Aorta (tissue), 5 donors: ENCODE measurements at regions not wholly inside any gene's neighbourhood (a gene's known extent, or its start where the extent isn't known, plus 50 kb on each side); places are given as distances from the start of the nearest gene placed in this dataset.

Experiments
- ATAC-seq: fragments of 200-7000 bp; cut with Tn5 transposase; one replicate; pipeline ENCODE4 v1.9.1; 2022; ENCODE audit warnings: moderate library complexity; ENCODE audit not compliant: low FRiP score
- DNase-seq, 2 donors: peaks; one replicate each; pipeline ENCODE4 v3.0.0-alpha.2; 2020
- H3K27ac ChIP-seq, 2 donors: one replicate each; pipeline ENCODE4 v1.5.1; 2013; ENCODE audit warnings: low read length in 2 of 2, mild to moderate bottlenecking in 2 of 2, moderate library complexity in 2 of 2, control low read depth in 1 of 2, inconsistent platforms in 1 of 2, low read depth in 1 of 2
- H3K27me3 ChIP-seq, 2 donors: one replicate each; pipeline ENCODE4 v1.6.1; 2013; ENCODE audit warnings: control low read depth in 1 of 2, low read length in 1 of 2, mild to moderate bottlenecking in 1 of 2, moderate library complexity in 1 of 2; ENCODE audit not compliant: insufficient read depth in 2 of 2, control insufficient read depth in 1 of 2
- H3K36me3 ChIP-seq, 2 donors: one replicate each; pipeline ENCODE4 v1.6.1; 2013; ENCODE audit warnings: control low read depth in 1 of 2, low read length in 1 of 2, mild to moderate bottlenecking in 1 of 2; ENCODE audit not compliant: insufficient read depth in 2 of 2, control insufficient read depth in 1 of 2
- H3K4me1 ChIP-seq, 2 donors: one replicate each; pipeline ENCODE4 v1.6.1; 2013; ENCODE audit warnings: low read length in 2 of 2, control low read depth in 1 of 2, mild to moderate bottlenecking in 1 of 2, moderate library complexity in 1 of 2; ENCODE audit not compliant: insufficient read depth in 2 of 2, control insufficient read depth in 1 of 2
- H3K4me3 ChIP-seq, 2 donors: one replicate each; pipeline ENCODE4 v1.5.1; 2013; ENCODE audit warnings: low read length in 2 of 2, control low read depth in 1 of 2, mild to moderate bottlenecking in 1 of 2
- H3K9me3 ChIP-seq: one replicate; pipeline ENCODE4 v1.6.1; 2013; ENCODE audit warnings: mild to moderate bottlenecking, low read length; ENCODE audit not compliant: control insufficient read depth
- whole genome bisulfite sequencing, 2 donors: extraction: QIAGEN DNeasy Blood & Tissue Kit; methylation state at CpG; one replicate each; pipeline ENCODE4 v1.1.7; 2013; 5-methylcytosine and 5-hydroxymethylcytosine counted together
- intact Hi-C, 2 donors: fragments of 100-400 bp; cut with DNase I; formaldehyde crosslinking; loops; one replicate each; pipeline versions ENCODE4 v1.14.2 to v1.15.0; 2022
- donor health status: healthy with polysubstance abuse.
- donor health status: Bipolar disorder and iron deficiency.
- donor health status: DM: no; HTN: no; CAD: no.
- donor health status: DM: no; HTN: no; CAD: no.
- donor health status: DM: yes; HTN: yes; CAD: no.

- Histone ChIP-seq H3K9me3 (no peaks in the 10 kb centered on the region), H3K4me3 (no peak overlapping the region), H3K27me3 (no peaks in the 10 kb centered on the region), H3K27ac (no peak overlapping the region), H3K36me3 (no peaks in the 10 kb centered on the region), H3K4me1 (no peaks in the 10 kb centered on the region)
- DNase-seq (no peak), ATAC-seq (no peak)
- 90 to 95% methylated on average over 4 of the region's 4 CpGs for WGBS, 2 donors
- intact Hi-C loops = no loop called here
Observed at GRCh38 chr2:150312271-150312670, 175.2 kb downstream of the RND3 start.

- Histone ChIP-seq H3K4me1 (no peaks in the 10 kb centered on the region), H3K9me3 (no peaks in the 10 kb centered on the region), H3K4me3 (no peak overlapping the region), H3K27ac (no peak overlapping the region), H3K36me3 (no peaks in the 10 kb centered on the region), H3K27me3 (no peaks in the 10 kb centered on the region)
- ATAC-seq (no peak), DNase-seq (no peak)
- intact Hi-C loops = no loop called here
- 73 to 75% methylated on average over 3 of the region's 3 CpGs for WGBS, 2 donors
Observed at GRCh38 chr2:150309311-150310080, 178.0 kb downstream of the RND3 start.

- no peaks in the 10 kb centered on the region for H3K4me1 ChIP-seq
- DNase-seq (no peak), ATAC-seq (no peak)
- H3K4me3 ChIP-seq = no peak overlapping the region
- H3K9me3 ChIP-seq = no peaks in the 10 kb centered on the region
- intact Hi-C loops = no loop called here
- H3K27ac ChIP-seq = no peak overlapping the region
- H3K27me3 ChIP-seq = no peaks in the 10 kb centered on the region
- no peaks in the 10 kb centered on the region for H3K36me3 ChIP-seq
- WGBS, 2 donors = 92 to 96% methylated on average over 1 of the region's 1 CpG
Observed at GRCh38 chr2:150307258-150307657, 180.2 kb downstream of the RND3 start.

GRCh38 chr2:150303281-150303680 lies 184.2 kb downstream of the RND3 start:
- WGBS, 2 donors = 93 to 96% methylated on average over 1 of the region's 1 CpG

GRCh38 chr2:150298571-150299305 lies 188.7 kb downstream of the RND3 start:
- intact Hi-C loops = no loop called here

More at GRCh38 chr2:150303281-150303680, 184.2 kb downstream of the RND3 start:
- Histone ChIP-seq H3K27ac (no peak overlapping the region), H3K9me3 (no peaks in the 10 kb centered on the region), H3K4me3 (no peak overlapping the region), H3K4me1 (no peaks in the 10 kb centered on the region), H3K27me3 (no peaks in the 10 kb centered on the region), H3K36me3 (no peaks in the 10 kb centered on the region)
- intact Hi-C loops = no loop called here
- ATAC-seq (no peak), DNase-seq (no peak)

GRCh38 chr2:150296770-150297546 lies 190.5 kb downstream of the RND3 start:
- no peak for ATAC-seq
- H3K27ac ChIP-seq = no peak overlapping the region
- no peaks in the 10 kb centered on the region for H3K27me3 ChIP-seq
- no peak for DNase-seq
- H3K9me3 ChIP-seq = no peaks in the 10 kb centered on the region
- no peak overlapping the region for H3K4me3 ChIP-seq
- no peaks in the 10 kb centered on the region for H3K4me1 ChIP-seq
- H3K36me3 ChIP-seq = no peaks in the 10 kb centered on the region
- intact Hi-C loops = no loop called here

More at GRCh38 chr2:150298571-150299305, 188.7 kb downstream of the RND3 start:
- Histone ChIP-seq H3K36me3 (no peaks in the 10 kb centered on the region), H3K27me3 (no peaks in the 10 kb centered on the region), H3K4me3 (no peak overlapping the region), H3K27ac (no peak overlapping the region), H3K9me3 (no peaks in the 10 kb centered on the region), H3K4me1 (no peaks in the 10 kb centered on the region)
- ATAC-seq (no peak), DNase-seq (no peak)
- 39 to 49% methylated on average over 3 of the region's 3 CpGs for WGBS, 2 donors

GRCh38 chr2:150295544-150295943 lies 191.9 kb downstream of the RND3 start:
- Histone ChIP-seq H3K4me3 (no peak overlapping the region), H3K9me3 (no peaks in the 10 kb centered on the region), H3K27me3 (no peaks in the 10 kb centered on the region), H3K27ac (no peak overlapping the region), H3K4me1 (no peaks in the 10 kb centered on the region), H3K36me3 (no peaks in the 10 kb centered on the region)
- intact Hi-C loops = no loop called here
- DNase-seq (no peak), ATAC-seq (no peak)
- WGBS, 2 donors = 85 to 88% methylated on average over 2 of the region's 2 CpGs

GRCh38 chr2:150293771-150294170 lies 193.7 kb downstream of the RND3 start:
- Histone ChIP-seq H3K27ac (no peak overlapping the region), H3K36me3 (no peaks in the 10 kb centered on the region), H3K27me3 (no peaks in the 10 kb centered on the region), H3K4me1 (no peaks in the 10 kb centered on the region), H3K9me3 (no peaks in the 10 kb centered on the region), H3K4me3 (no peak overlapping the region)
- no peak for ATAC-seq
- WGBS, 2 donors = 84 to 89% methylated on average over 4 of the region's 4 CpGs
- intact Hi-C loops = no loop called here
- no peak for DNase-seq
